B cell (primary cell): ENCODE measurements at regions not wholly inside any gene's neighbourhood (a gene's known extent, or its start where the extent isn't known, plus 50 kb on each side); places are given as distances from the start of the nearest gene placed in this dataset.

Source experiments
- CTCF ChIP-seq: fragments of 200-600 bp; IDR thresholded peaks from one replicate; pipeline ENCODE4 v1.8.0; 2022; ENCODE audit warnings: antibody characterized with exemption, mild to moderate bottlenecking
- EZH2 ChIP-seq: IDR thresholded peaks from 2 replicates; pipeline ENCODE4 v1.6.1; 2012; ENCODE audit warnings: borderline replicate concordance, low read depth, mild to moderate bottlenecking, moderate library complexity, low read length; ENCODE audit not compliant: insufficient read depth, poor library complexity, severe bottlenecking

GRCh38 chr1:193819376-193819775 is 633.0 kb upstream of the B3GALT2 start:
- TF ChIP-seq CTCF (no peak), EZH2 (no peak)
